HepG2 (cell line): ENCODE measurements at regions not wholly inside any gene's neighbourhood (a gene's known extent, or its start where the extent isn't known, plus 50 kb on each side); places are given as distances from the start of the nearest gene placed in this dataset.

Source experiments
- TFDP2 ChIP-seq: sonication (generic); formaldehyde crosslinking; IDR thresholded peaks from 2 replicates; pipeline ENCODE4 v1.4.0; 2020; ENCODE audit warnings: missing genetic modification reagents
- TF ChIP-seq, protein P1 (sequence below): sonication (generic); formaldehyde crosslinking; IDR thresholded peaks from 2 replicates; pipeline ENCODE4 v1.8.0; 2022; ENCODE audit warnings: missing genetic modification reagents, mild to moderate bottlenecking, borderline replicate concordance
- TF ChIP-seq, protein P2 (sequence below), 2 experiments: fragments of 450-650 bp in 1 of 2; sonication (generic) in 1 of 2; formaldehyde crosslinking in 1 of 2; IDR thresholded peaks; 2 replicates each; pipeline versions ENCODE4 v1.6.1 to v1.8.0; 2016 to 2022; ENCODE audit warnings: antibody characterized with exemption in 1 of 2, mild to moderate bottlenecking in 1 of 2, missing genetic modification reagents in 1 of 2
- TF ChIP-seq, protein P3 (sequence below): sonication (generic); formaldehyde crosslinking; conservative IDR thresholded peaks from 2 replicates; pipeline ENCODE4 v1.4.0; 2020; ENCODE audit warnings: missing genetic modification reagents

GRCh38 chr13:40197936-40198595 is 468.4 kb downstream of the FOXO1 start (continued):
- TF ChIP-seq, protein P1, sequence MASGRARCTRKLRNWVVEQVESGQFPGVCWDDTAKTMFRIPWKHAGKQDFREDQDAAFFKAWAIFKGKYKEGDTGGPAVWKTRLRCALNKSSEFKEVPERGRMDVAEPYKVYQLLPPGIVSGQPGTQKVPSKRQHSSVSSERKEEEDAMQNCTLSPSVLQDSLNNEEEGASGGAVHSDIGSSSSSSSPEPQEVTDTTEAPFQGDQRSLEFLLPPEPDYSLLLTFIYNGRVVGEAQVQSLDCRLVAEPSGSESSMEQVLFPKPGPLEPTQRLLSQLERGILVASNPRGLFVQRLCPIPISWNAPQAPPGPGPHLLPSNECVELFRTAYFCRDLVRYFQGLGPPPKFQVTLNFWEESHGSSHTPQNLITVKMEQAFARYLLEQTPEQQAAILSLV (CRISPR knock-in tag): no peak
- TF ChIP-seq, protein P2, sequence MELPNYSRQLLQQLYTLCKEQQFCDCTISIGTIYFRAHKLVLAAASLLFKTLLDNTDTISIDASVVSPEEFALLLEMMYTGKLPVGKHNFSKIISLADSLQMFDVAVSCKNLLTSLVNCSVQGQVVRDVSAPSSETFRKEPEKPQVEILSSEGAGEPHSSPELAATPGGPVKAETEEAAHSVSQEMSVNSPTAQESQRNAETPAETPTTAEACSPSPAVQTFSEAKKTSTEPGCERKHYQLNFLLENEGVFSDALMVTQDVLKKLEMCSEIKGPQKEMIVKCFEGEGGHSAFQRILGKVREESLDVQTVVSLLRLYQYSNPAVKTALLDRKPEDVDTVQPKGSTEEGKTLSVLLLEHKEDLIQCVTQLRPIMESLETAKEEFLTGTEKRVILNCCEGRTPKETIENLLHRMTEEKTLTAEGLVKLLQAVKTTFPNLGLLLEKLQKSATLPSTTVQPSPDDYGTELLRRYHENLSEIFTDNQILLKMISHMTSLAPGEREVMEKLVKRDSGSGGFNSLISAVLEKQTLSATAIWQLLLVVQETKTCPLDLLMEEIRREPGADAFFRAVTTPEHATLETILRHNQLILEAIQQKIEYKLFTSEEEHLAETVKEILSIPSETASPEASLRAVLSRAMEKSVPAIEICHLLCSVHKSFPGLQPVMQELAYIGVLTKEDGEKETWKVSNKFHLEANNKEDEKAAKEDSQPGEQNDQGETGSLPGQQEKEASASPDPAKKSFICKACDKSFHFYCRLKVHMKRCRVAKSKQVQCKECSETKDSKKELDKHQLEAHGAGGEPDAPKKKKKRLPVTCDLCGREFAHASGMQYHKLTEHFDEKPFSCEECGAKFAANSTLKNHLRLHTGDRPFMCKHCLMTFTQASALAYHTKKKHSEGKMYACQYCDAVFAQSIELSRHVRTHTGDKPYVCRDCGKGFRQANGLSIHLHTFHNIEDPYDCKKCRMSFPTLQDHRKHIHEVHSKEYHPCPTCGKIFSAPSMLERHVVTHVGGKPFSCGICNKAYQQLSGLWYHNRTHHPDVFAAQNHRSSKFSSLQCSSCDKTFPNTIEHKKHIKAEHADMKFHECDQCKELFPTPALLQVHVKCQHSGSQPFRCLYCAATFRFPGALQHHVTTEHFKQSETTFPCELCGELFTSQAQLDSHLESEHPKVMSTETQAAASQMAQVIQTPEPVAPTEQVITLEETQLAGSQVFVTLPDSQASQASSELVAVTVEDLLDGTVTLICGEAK (IDR thresholded peaks at IDR 0.05): no peak
- TF ChIP-seq, protein P2 (CRISPR knock-in tag; IDR thresholded peaks at IDR 0.05): no peak
- TF ChIP-seq TFDP2: no peak
- TF ChIP-seq, protein P3, sequence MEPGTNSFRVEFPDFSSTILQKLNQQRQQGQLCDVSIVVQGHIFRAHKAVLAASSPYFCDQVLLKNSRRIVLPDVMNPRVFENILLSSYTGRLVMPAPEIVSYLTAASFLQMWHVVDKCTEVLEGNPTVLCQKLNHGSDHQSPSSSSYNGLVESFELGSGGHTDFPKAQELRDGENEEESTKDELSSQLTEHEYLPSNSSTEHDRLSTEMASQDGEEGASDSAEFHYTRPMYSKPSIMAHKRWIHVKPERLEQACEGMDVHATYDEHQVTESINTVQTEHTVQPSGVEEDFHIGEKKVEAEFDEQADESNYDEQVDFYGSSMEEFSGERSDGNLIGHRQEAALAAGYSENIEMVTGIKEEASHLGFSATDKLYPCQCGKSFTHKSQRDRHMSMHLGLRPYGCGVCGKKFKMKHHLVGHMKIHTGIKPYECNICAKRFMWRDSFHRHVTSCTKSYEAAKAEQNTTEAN (CRISPR knock-in tag): no peak
